ENCODE measurements at regions not wholly inside any gene's neighbourhood (a gene's known extent, or its start where the extent isn't known, plus 50 kb on each side); places are given as distances from the start of the nearest gene placed in this dataset.

- no peak overlapping the region for H3K4me3 ChIP-seq (ENCODE audit: extremely low read depth in 1 of 4, insufficient read depth in 2 of 4, low read depth in 3 of 4, low read length in 4 of 4)
- H3K23ac ChIP-seq (ENCODE audit: insufficient read length) = no peak overlapping the region
- no peaks in the 10 kb centered on the region for H3K79me1 ChIP-seq (ENCODE audit: low read depth, low read length)
- H2BK120ac ChIP-seq (replicated peaks; ENCODE audit: low read depth, low read length) = no peak overlapping the region
- no peaks in the 10 kb centered on the region for H3K27me3 ChIP-seq (replicated peaks in 1 of 4; ENCODE audit: control insufficient read depth in 3 of 4, extremely low read depth in 1 of 4, insufficient read depth in 3 of 4, low read length in 3 of 4)
- POLR2A ChIA-PET (ENCODE audit: partially characterized antibody) = no interaction called here
- no peaks in the 10 kb centered on the region for H3K36me3 ChIP-seq (ENCODE audit: control insufficient read depth in 2 of 4, insufficient read depth in 4 of 4, low read length in 3 of 4)
- H4K8ac ChIP-seq (ENCODE audit: extremely low read depth, insufficient read depth, low read length) = no peak overlapping the region
- no peak overlapping the region for H4K5ac ChIP-seq (ENCODE audit: insufficient read length, low read depth, low read length)
- H2BK15ac ChIP-seq (ENCODE audit: low read length) = no peak overlapping the region
- TF ChIP-seq KDM5A (IDR thresholded peaks at IDR 0.05; ENCODE audit: low read length) (no peak), CHD2 (IDR thresholded peaks at IDR 0.05; ENCODE audit: low read length) (no peak), HDAC2 (IDR thresholded peaks at IDR 0.05; ENCODE audit: borderline replicate concordance in 1 of 2, low read depth in 2 of 2, low read length in 2 of 2) (no peak), E2F6 (IDR thresholded peaks at IDR 0.05) (no peak), EGR1 (IDR thresholded peaks at IDR 0.05; ENCODE audit: borderline replicate concordance, low read depth, low read length) (no peak)
- no peak overlapping the region for H3K4ac ChIP-seq (replicated peaks; ENCODE audit: insufficient read length, low read depth, low read length)
- H3K9ac ChIP-seq (replicated peaks in 1 of 4; ENCODE audit: extremely low read depth in 1 of 4, low read depth in 3 of 4, low read length in 3 of 4) = no peak overlapping the region
- no peak for FAIRE-seq
- H3K4me2 ChIP-seq (ENCODE audit: insufficient read depth in 1 of 2, low read depth in 2 of 2, low read length in 2 of 2) = no peak overlapping the region
- no peaks in the 10 kb centered on the region for H3K4me1 ChIP-seq (replicated peaks in 1 of 4; ENCODE audit: control insufficient read depth in 3 of 4, insufficient read depth in 4 of 4, low read length in 3 of 4)
- peaks cover 4 to 10% of the 10 kb centered on the region in 2 experiments; a peak in 1 of 4 replicates for H3K9me3 ChIP-seq (ENCODE audit: insufficient read depth in 2 of 2, low read depth in 1 of 2, low read length in 1 of 2)
- no peaks in the 10 kb centered on the region for H4K20me1 ChIP-seq (replicated peaks in 1 of 2; ENCODE audit: control insufficient read depth in 1 of 2, insufficient read depth in 2 of 2, low read length in 2 of 2)
- DNase-seq (ENCODE audit: low read depth in 1 of 2, low spot score in 2 of 2) = no peak
- H3K56ac ChIP-seq (replicated peaks; ENCODE audit: insufficient read length, low read depth, low read length) = no peak overlapping the region
- H3K14ac ChIP-seq (ENCODE audit: insufficient read length) = no peak overlapping the region
- peaks cover 1% of the 10 kb centered on the region; the same call in 1 of the 2 replicates for H3K23me2 ChIP-seq (ENCODE audit: low read depth, low read length)
- H2AFZ ChIP-seq (ENCODE audit: low read length) = no peak overlapping the region
- no peak overlapping the region for H2BK12ac ChIP-seq (ENCODE audit: low read depth, low read length)
- H4K91ac ChIP-seq (replicated peaks; ENCODE audit: insufficient read length, low read length) = no peak overlapping the region
- H2BK20ac ChIP-seq (ENCODE audit: low read length) = no peak overlapping the region
- WGBS, 2 experiments (ENCODE audit: extremely low coverage in 1 of 2, insufficient coverage in 1 of 2, insufficient read length in 1 of 2, insufficient replicate concordance in 2 of 2, low coverage in 1 of 2, low lambda C conversion rate in 2 of 2, missing lambda C conversion rate in 1 of 2) = 93% methylated on average over 1 of the region's 1 CpG; no CpG with 5 or more reads in 1 of the 2 experiments
- CTCF ChIA-PET (ENCODE audit: partially characterized antibody) = no interaction called here
- no peak overlapping the region for H3K18ac ChIP-seq (ENCODE audit: extremely low read depth, low read length)
- H2AK5ac ChIP-seq (ENCODE audit: low read depth, low read length) = no peak overlapping the region
- no peak overlapping the region for H2BK5ac ChIP-seq (ENCODE audit: low read depth, low read length)
- no peak overlapping the region for H3K27ac ChIP-seq (ENCODE audit: low read depth, low read length)
- no peaks in the 10 kb centered on the region for H3K79me2 ChIP-seq (ENCODE audit: control insufficient read depth in 1 of 2, insufficient read depth in 2 of 2, low read length in 2 of 2)
Observed at GRCh38 chr6:65996096-65996495, 289.1 kb upstream of the EYS start.

Data from H1 (cell line).